Uterus (tissue), 3 donors: ENCODE measurements at regions not wholly inside any gene's neighbourhood (a gene's known extent, or its start where the extent isn't known, plus 50 kb on each side); places are given as distances from the start of the nearest gene placed in this dataset.
"Not testable (repeated sequence)": the region's sequence is repeated elsewhere in the genome, so short reads cannot be mapped to it uniquely, and the experiment has no call there.

Experiments used
- DNase-seq, 2 donors: peaks; one replicate each; pipeline ENCODE4 v3.0.0-alpha.2; 2019 to 2020
- H3K27ac ChIP-seq, 2 donors: fragments of 200-600 bp; sonication (generic); 1 replicate in 1 of 2; 2 replicates in 1 of 2; pipeline ENCODE4 v1.5.1; 2016 to 2018
- H3K27me3 ChIP-seq, 2 donors: fragments of 200-600 bp; sonication (generic); one replicate each; pipeline ENCODE4 v1.5.1; 2018 to 2019; ENCODE audit warnings: control low read depth in 1 of 2
- H3K36me3 ChIP-seq, 2 donors: fragments of 200-600 bp; sonication (generic); one replicate each; pipeline ENCODE4 v1.5.1; 2019; ENCODE audit warnings: control low read depth in 1 of 2
- H3K4me1 ChIP-seq, 2 donors: fragments of 200-600 bp; sonication (generic); one replicate each; pipeline ENCODE4 v1.5.1; 2018 to 2019; ENCODE audit warnings: control low read depth in 1 of 2
- H3K4me3 ChIP-seq, 2 donors: fragments of 200-600 bp; sonication (generic); 1 replicate in 1 of 2; 2 replicates in 1 of 2; pipeline ENCODE4 v1.5.1; 2018 to 2019; ENCODE audit warnings: mild to moderate bottlenecking in 1 of 2
- H3K9me3 ChIP-seq, 2 donors: fragments of 200-600 bp; sonication (generic); one replicate each; pipeline ENCODE4 v1.5.1; 2019; ENCODE audit warnings: control low read depth in 1 of 2
- CTCF ChIP-seq, 4 experiments: fragments of 200-600 bp in 2 of 4; fragments of 450-650 bp in 2 of 4; sonication (generic) in 2 of 4; IDR thresholded peaks; one replicate each; pipeline ENCODE4 v1.5.1; 2016 to 2019; ENCODE audit warnings: antibody characterized with exemption in 4 of 4, mild to moderate bottlenecking in 2 of 4, moderate library complexity in 1 of 4
- POLR2A ChIP-seq, 2 donors: fragments of 450-650 bp; IDR thresholded peaks; one replicate each; pipeline ENCODE4 v1.6.1; 2016; ENCODE audit warnings: antibody characterized with exemption in 2 of 2, mild to moderate bottlenecking in 1 of 2, moderate library complexity in 1 of 2
- intact Hi-C: fragments of 100-400 bp; cut with DNase I; formaldehyde crosslinking; loops from one replicate; pipeline ENCODE4 v1.15.1; 2023; ENCODE audit warnings: low total_unique reads
- donor health status: DM: yes; HTN: yes; CAD: no.

DNA sequence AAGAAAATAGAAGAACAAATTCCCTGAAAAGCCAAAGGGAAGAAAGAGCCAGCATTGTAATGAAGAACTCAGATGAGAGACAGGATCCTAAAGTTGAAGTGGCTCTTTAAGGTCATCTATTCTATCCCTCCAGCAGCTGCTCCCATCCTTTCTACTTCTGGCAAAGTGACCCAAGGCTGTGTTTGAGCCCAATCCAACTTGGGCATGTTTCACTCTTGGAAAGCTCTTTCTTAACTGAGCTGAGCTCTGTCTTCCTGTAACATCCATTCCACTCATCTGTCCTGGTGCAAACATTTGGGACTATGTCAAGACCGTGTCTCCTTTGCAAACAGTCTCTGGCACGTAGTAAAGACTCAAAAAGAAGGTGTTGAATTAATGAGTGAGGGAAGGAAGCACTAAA, 298.1 kb upstream of the IGF1R start:
- Histone ChIP-seq H3K4me1 (no peaks in the 10 kb centered on the region), H3K27ac (no peak overlapping the region), H3K36me3 (no peaks in the 10 kb centered on the region), H3K9me3 (no peaks in the 10 kb centered on the region), H3K4me3 (no peak overlapping the region), H3K27me3 (no peaks in the 10 kb centered on the region)
- intact Hi-C loops: no loop called here
- TF ChIP-seq CTCF (IDR thresholded peaks at IDR 0.05) (no peak), POLR2A (IDR thresholded peaks at IDR 0.05) (no peak)
- no peak for DNase-seq

DNA sequence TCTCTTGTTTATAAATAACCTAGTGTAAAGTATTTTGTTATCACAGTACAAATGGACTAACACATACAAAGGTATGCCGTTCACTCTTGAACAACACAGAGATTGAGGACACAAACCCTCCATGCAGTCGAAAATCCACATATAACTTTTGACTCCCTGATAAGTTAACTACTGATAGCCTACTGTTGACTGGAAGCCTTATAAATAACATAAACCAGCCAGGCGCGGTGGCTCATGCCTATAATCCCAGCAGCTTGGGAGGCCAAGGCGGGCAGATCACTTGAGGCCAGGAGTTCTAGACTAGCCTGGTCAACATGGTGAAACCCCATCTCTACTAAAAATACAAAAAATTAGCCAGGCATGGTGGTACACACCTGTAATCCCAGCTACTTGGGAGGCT, 290.1 kb upstream of the IGF1R start:
- H3K9me3 ChIP-seq, H3K27ac ChIP-seq, H3K4me1 ChIP-seq, H3K4me3 ChIP-seq, H3K27me3 ChIP-seq, intact Hi-C loops, DNase-seq, H3K36me3 ChIP-seq: not testable (repeated sequence)

- H3K4me1 ChIP-seq: no peaks in the 10 kb centered on the region
- intact Hi-C loops: no loop called here
- no peak overlapping the region for H3K27ac ChIP-seq
- H3K9me3 ChIP-seq: no peaks in the 10 kb centered on the region
- no peak overlapping the region for H3K4me3 ChIP-seq
- TF ChIP-seq POLR2A (IDR thresholded peaks at IDR 0.05) (no peak), CTCF (IDR thresholded peaks at IDR 0.05) (no peak)
- no peaks in the 10 kb centered on the region for H3K36me3 ChIP-seq
- DNase-seq: no peak
- H3K27me3 ChIP-seq: no peaks in the 10 kb centered on the region
These were observed 289.4 kb upstream of the IGF1R start for GRCh38 chr15:98358971-98359370.

- Histone ChIP-seq H3K27me3 (no peaks in the 10 kb centered on the region), H3K9me3 (no peaks in the 10 kb centered on the region), H3K27ac (no peak overlapping the region), H3K4me1 (no peaks in the 10 kb centered on the region), H3K4me3 (no peak overlapping the region), H3K36me3 (no peaks in the 10 kb centered on the region)
- TF ChIP-seq CTCF (IDR thresholded peaks at IDR 0.05): no peak
- TF ChIP-seq POLR2A (IDR thresholded peaks at IDR 0.05): no peak
- no peak for DNase-seq
- intact Hi-C loops: no loop called here
These were observed 284.9 kb upstream of the IGF1R start for GRCh38 chr15:98363416-98363815.

DNA sequence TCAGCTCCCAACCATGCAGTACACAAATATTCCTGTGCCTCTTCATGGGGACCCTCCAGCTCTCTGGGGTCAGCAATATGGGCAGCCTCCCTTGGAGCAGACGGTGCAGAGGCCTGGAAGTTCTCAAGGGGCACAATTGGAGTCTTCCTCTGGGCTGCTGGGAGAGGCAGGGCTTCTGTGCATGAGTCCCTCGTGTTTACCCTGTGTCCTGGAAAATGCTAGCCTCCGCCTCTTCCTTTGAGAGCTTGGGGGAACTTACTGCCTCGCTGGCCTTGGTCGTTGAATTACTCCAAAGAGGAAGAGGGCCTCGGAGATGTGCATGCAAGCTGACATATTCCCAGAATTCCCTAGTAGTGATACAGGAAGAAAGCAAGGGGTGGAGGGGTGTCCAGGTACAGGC, 284.4 kb upstream of the IGF1R start:
- TF ChIP-seq CTCF (IDR thresholded peaks at IDR 0.05): no peak
- intact Hi-C loops: no loop called here
- Histone ChIP-seq H3K4me1 (no peaks in the 10 kb centered on the region), H3K36me3 (no peaks in the 10 kb centered on the region), H3K27ac (no peak overlapping the region), H3K9me3 (no peaks in the 10 kb centered on the region), H3K27me3 (no peaks in the 10 kb centered on the region), H3K4me3 (no peak overlapping the region)
- no peak for DNase-seq

GRCh38 chr15:98369081-98369716, 279.1 kb upstream of the IGF1R start:
- intact Hi-C loops: no loop called here
- Histone ChIP-seq H3K4me1 (no peaks in the 10 kb centered on the region), H3K4me3 (no peak overlapping the region), H3K36me3 (no peaks in the 10 kb centered on the region), H3K27me3 (no peaks in the 10 kb centered on the region), H3K9me3 (no peaks in the 10 kb centered on the region), H3K27ac (no peak overlapping the region)
- TF ChIP-seq POLR2A (IDR thresholded peaks at IDR 0.05) (no peak), CTCF (IDR thresholded peaks at IDR 0.05) (no peak)
- no peak for DNase-seq
